ENCODE measurements at regions not wholly inside any gene's neighbourhood (a gene's known extent, or its start where the extent isn't known, plus 50 kb on each side); places are given as distances from the start of the nearest gene placed in this dataset.

DNA sequence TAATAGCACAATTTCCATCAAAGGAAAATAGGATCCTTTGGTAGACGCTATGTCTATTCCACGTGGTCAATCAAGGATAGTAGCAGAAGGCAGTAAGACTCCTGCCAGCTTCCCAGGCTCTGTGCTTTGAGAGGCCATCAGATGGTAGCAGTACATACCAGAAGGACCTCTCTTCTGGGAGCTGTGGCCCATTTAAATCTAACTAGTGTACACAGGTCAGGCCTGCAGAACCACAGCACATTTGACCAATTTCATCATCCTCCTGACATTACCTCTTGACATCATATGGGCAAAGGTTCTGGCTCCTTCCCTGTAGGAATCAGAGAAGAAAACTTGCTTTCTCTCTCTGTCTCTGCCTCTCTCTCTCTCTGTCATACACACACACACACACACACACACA, 229.6 kb upstream of the HTR2A start:
- Histone ChIP-seq H3K27me3 (ENCODE audit: control insufficient read depth, insufficient read depth, low read length) (no peaks in the 10 kb centered on the region), H3K27ac (ENCODE audit: low read depth, low read length) (no peak overlapping the region), H3K4me3 (ENCODE audit: low read depth, low read length) (no peak overlapping the region), H3K9me3 (ENCODE audit: control insufficient read depth, insufficient read depth, low read length) (0 out of 2 replicates have a peak, but pooled peaks cover 3% of the 10 kb centered on the region)
- CTCF ChIA-PET: no interaction called here
- POLR2A ChIA-PET: no interaction called here
- no peak for TF ChIP-seq CTCF (IDR thresholded peaks at IDR 0.05; ENCODE audit: low read depth, low read length)
- no peak for DNase-seq (ENCODE audit: low read depth, low spot score)

- Histone ChIP-seq H3K4me3 (ENCODE audit: low read depth, low read length) (no peak overlapping the region), H3K27ac (ENCODE audit: low read depth, low read length) (no peak overlapping the region), H3K9me3 (ENCODE audit: control insufficient read depth, insufficient read depth, low read length) (0 out of 2 replicates have a peak, but pooled peaks cover 3% of the 10 kb centered on the region), H3K27me3 (ENCODE audit: control insufficient read depth, insufficient read depth, low read length) (no peaks in the 10 kb centered on the region)
- no peak for TF ChIP-seq CTCF (IDR thresholded peaks at IDR 0.05; ENCODE audit: low read depth, low read length)
- POLR2A ChIA-PET: no interaction called here
- DNase-seq (ENCODE audit: low read depth, low spot score): no peak
- CTCF ChIA-PET: no interaction called here
These were observed 224.4 kb upstream of the HTR2A start for GRCh38 chr13:47121092-47121763.

DNA sequence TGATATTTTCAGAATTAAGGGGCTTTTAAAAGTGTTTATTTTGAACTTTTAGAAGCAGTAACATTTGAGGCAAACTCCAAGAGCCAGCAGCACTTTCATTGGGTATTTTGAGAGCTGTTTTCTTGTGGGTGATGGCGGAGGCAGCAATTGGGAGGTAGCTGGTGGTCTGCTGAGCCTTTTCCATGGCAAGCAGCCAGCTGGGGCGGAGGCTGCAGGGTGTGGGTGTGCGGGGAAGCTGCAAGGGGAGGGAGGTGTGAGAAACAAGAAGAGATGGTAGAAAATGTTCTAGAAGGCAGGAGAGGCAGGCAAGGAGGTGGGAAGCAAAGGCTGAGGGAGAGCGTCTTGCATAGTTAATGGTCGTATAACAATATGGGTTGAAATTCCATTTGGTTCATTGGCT, 223.4 kb upstream of the HTR2A start:
- Histone ChIP-seq H3K4me3 (ENCODE audit: low read depth, low read length) (no peak overlapping the region), H3K27me3 (ENCODE audit: control insufficient read depth, insufficient read depth, low read length) (no peaks in the 10 kb centered on the region), H3K27ac (ENCODE audit: low read depth, low read length) (no peak overlapping the region), H3K9me3 (ENCODE audit: control insufficient read depth, insufficient read depth, low read length) (0 out of 2 replicates have a peak, but pooled peaks cover 3% of the 10 kb centered on the region)
- ChIA-PET CTCF (no interaction called here), POLR2A (no interaction called here)
- no peak for TF ChIP-seq CTCF (IDR thresholded peaks at IDR 0.05; ENCODE audit: low read depth, low read length)
- no peak for DNase-seq (ENCODE audit: low read depth, low spot score)

DNA sequence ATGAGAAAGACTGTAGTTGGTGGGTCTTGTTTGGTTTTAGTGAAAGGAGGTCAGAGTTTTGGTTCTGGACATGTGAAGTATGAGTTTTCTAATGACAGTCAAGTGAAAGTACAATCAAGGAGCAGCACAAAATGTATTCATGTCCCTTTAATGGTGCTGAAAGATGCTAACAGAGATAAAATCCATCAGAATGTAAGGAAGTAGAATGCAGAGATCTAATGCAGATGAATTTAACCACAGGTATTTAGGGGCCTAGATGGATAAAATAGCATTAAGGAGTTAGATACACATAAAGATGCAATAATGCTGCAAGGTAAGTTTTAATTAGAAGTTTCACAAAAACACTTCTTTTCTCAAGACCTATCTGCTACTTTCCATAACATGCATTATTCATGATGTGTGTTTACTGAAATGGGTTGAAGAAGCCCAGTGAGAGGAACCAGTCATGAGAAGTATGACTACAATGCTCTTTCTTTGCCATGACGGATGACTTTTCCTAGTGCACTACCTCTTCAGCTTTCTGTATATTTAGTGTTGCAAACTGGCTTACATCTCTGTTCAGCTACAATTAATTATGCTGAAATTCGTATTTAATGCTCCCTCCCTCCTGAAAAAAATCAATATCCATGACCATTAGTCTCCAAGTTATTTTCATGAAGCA, 222.9 kb upstream of the HTR2A start:
- POLR2A ChIA-PET: no interaction called here
- CTCF ChIA-PET: no interaction called here
- Histone ChIP-seq H3K4me3 (ENCODE audit: low read depth, low read length) (no peak overlapping the region), H3K27me3 (ENCODE audit: control insufficient read depth, insufficient read depth, low read length) (no peaks in the 10 kb centered on the region), H3K9me3 (ENCODE audit: control insufficient read depth, insufficient read depth, low read length) (0 out of 2 replicates have a peak, but pooled peaks cover 3% of the 10 kb centered on the region), H3K27ac (ENCODE audit: low read depth, low read length) (no peak overlapping the region)
- TF ChIP-seq CTCF (IDR thresholded peaks at IDR 0.05; ENCODE audit: low read depth, low read length): no peak
- no peak for DNase-seq (ENCODE audit: low read depth, low spot score)

DNA sequence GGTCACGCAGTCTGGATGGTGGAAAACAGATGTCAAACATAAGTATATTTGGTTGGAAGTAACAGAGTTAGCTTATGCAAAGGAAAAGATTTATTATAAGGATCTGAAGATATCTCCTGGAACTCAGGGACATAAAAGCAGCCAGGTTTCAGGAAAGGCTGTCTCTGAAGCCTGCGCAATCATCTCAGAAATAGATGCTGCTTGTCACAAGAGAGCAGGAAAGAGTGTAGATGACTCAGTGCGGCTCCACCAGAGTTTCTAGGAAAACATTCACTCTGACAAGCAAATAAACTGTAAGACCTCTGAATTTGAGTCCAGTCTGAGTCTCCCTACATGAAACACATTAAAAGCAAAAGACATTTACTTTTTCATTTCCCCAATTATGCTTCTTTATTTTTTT, 220.4 kb upstream of the HTR2A start:
- no peaks in the 10 kb centered on the region for H3K27me3 ChIP-seq (ENCODE audit: control insufficient read depth, insufficient read depth, low read length)
- no peaks in the 10 kb centered on the region for H3K9me3 ChIP-seq (ENCODE audit: control insufficient read depth, insufficient read depth, low read length)
- no peak for TF ChIP-seq CTCF (IDR thresholded peaks at IDR 0.05; ENCODE audit: low read depth, low read length)
- ChIA-PET CTCF (no interaction called here), POLR2A (no interaction called here)
- no peak overlapping the region for H3K27ac ChIP-seq (ENCODE audit: low read depth, low read length)
- DNase-seq (ENCODE audit: low read depth, low spot score): peak; percentile 24
- H3K4me3 ChIP-seq (ENCODE audit: low read depth, low read length): no peak overlapping the region

Measured in AG04450 (cell line).